Trophoblast cell (in vitro differentiated cells and primary cell): ENCODE measurements at regions not wholly inside any gene's neighbourhood (a gene's known extent, or its start where the extent isn't known, plus 50 kb on each side); places are given as distances from the start of the nearest gene placed in this dataset.
"Not testable (repeated sequence)": the region's sequence is repeated elsewhere in the genome, so short reads cannot be mapped to it uniquely, and the experiment has no call there.

ENCODE experiments used
- DNase-seq, 2 donors: peaks; one replicate each; pipeline ENCODE4 v3.0.0-alpha.2; 2016
- H2AFZ ChIP-seq: 2 replicates; pipeline ENCODE4 v1.6.1; 2013; ENCODE audit warnings: low read length, moderate library complexity, mild to moderate bottlenecking; ENCODE audit not compliant: insufficient read depth, poor library complexity
- H2AK5ac ChIP-seq: 2 replicates; pipeline ENCODE4 v1.6.1; 2013; ENCODE audit warnings: mild to moderate bottlenecking, low read length
- H2BK120ac ChIP-seq: 2 replicates; pipeline ENCODE4 v1.6.1; 2013; ENCODE audit warnings: low read length, mild to moderate bottlenecking, moderate library complexity; ENCODE audit not compliant: insufficient read depth, poor library complexity
- H2BK12ac ChIP-seq: 2 replicates; pipeline ENCODE4 v1.6.1; 2013; ENCODE audit warnings: mild to moderate bottlenecking, low read length, moderate library complexity
- H2BK5ac ChIP-seq: 2 replicates; pipeline ENCODE4 v1.6.1; 2013; ENCODE audit warnings: low read length, low read depth, moderate library complexity, mild to moderate bottlenecking; ENCODE audit not compliant: poor library complexity
- H3K14ac ChIP-seq: 2 replicates; pipeline ENCODE4 v1.6.1; 2013; ENCODE audit warnings: mild to moderate bottlenecking, low read length
- H3K18ac ChIP-seq: 2 replicates; pipeline ENCODE4 v1.6.1; 2013; ENCODE audit warnings: mild to moderate bottlenecking, low read length
- H3K23ac ChIP-seq: 2 replicates; pipeline ENCODE4 v1.6.1; 2013; ENCODE audit warnings: low read length
- H3K27ac ChIP-seq: 2 replicates; pipeline ENCODE4 v1.5.1; 2013; ENCODE audit warnings: low read depth, mild to moderate bottlenecking, inconsistent platforms, low read length, moderate library complexity
- H3K27me3 ChIP-seq: 2 replicates; pipeline ENCODE4 v1.6.1; 2013; ENCODE audit warnings: inconsistent platforms, mild to moderate bottlenecking, low read length, moderate library complexity; ENCODE audit not compliant: insufficient read depth
- H3K36me3 ChIP-seq, 2 experiments: 1 replicate in 1 of 2; 2 replicates in 1 of 2; pipeline ENCODE4 v1.6.1; 2013; ENCODE audit warnings: low read length in 2 of 2, mild to moderate bottlenecking in 2 of 2, moderate library complexity in 1 of 2; ENCODE audit not compliant: insufficient read depth in 2 of 2, control insufficient read depth in 1 of 2
- H3K4ac ChIP-seq: 2 replicates; pipeline ENCODE4 v1.6.1; 2013; ENCODE audit warnings: low read depth, mild to moderate bottlenecking, low read length, moderate library complexity
- H3K4me1 ChIP-seq, 2 experiments: 1 replicate in 1 of 2; 2 replicates in 1 of 2; pipeline ENCODE4 v1.6.1; 2013; ENCODE audit warnings: low read length in 2 of 2, mild to moderate bottlenecking in 2 of 2, moderate library complexity in 1 of 2; ENCODE audit not compliant: insufficient read depth in 2 of 2, control insufficient read depth in 1 of 2
- H3K4me2 ChIP-seq: 2 replicates; pipeline ENCODE4 v1.6.1; 2013; ENCODE audit warnings: inconsistent platforms, mild to moderate bottlenecking, low read length, moderate library complexity
- H3K4me3 ChIP-seq: 2 replicates; pipeline ENCODE4 v1.5.1; 2013; ENCODE audit warnings: mild to moderate bottlenecking, low read depth, low read length, inconsistent platforms
- H3K79me1 ChIP-seq: one replicate; pipeline ENCODE4 v1.6.1; 2013; ENCODE audit warnings: low read length
- H3K79me2 ChIP-seq: 2 replicates; pipeline ENCODE4 v1.6.1; 2013; ENCODE audit warnings: low read length, mild to moderate bottlenecking; ENCODE audit not compliant: control insufficient read depth, insufficient read depth, poor library complexity
- H3K9ac ChIP-seq: 2 replicates; pipeline ENCODE4 v1.6.1; 2013; ENCODE audit warnings: mild to moderate bottlenecking, low read length
- H3K9me3 ChIP-seq: 2 replicates; pipeline ENCODE4 v1.6.1; 2013; ENCODE audit warnings: low read depth, mild to moderate bottlenecking, control low read depth, inconsistent platforms, low read length; ENCODE audit not compliant: insufficient read depth
- H4K12ac ChIP-seq: 2 replicates; pipeline ENCODE4 v1.6.1; 2013; ENCODE audit warnings: low read depth, mild to moderate bottlenecking, low read length, moderate library complexity
- H4K8ac ChIP-seq: 2 replicates; pipeline ENCODE4 v1.6.1; 2013; ENCODE audit warnings: low read depth, mild to moderate bottlenecking, low read length, moderate library complexity
- H4K91ac ChIP-seq: one replicate; pipeline ENCODE4 v1.6.1; 2013; ENCODE audit warnings: low read depth, mild to moderate bottlenecking, low read length, moderate library complexity
- WGBS: extraction: QIAGEN DNeasy Blood & Tissue Kit; methylation state at CpG from one replicate; pipeline ENCODE4 v1.1.7; 2013; ENCODE audit warnings: missing lambda C conversion rate; ENCODE audit not compliant: insufficient read length, insufficient coverage; ENCODE audit errors: extremely low coverage; 5-methylcytosine and 5-hydroxymethylcytosine counted together

DNA sequence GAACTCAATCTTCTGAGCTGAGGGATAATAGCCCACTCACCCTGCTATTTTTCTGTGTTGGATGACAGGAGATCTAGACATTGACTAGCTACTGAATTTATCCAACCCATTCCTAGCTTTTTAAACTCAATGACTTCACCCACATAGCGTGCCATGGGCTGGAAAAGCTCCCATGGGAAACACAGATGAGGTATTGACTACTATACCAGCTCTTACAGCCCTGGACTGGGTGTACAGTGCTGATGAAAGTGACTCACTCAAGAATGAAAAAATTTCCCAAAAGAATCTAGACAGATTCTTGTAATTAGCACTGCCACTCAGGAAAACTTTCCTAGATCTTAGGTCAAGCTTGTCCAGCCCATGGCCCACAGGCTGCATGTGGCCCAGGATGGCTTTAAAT, 72.7 kb upstream of the NREP start:
- no peaks in the 10 kb centered on the region for H3K4me1 ChIP-seq

GRCh38 chr5:111826064-111826463, 69.1 kb upstream of the NREP start:
- no peak overlapping the region for H3K4ac ChIP-seq
- H3K79me1 ChIP-seq: no peaks in the 10 kb centered on the region
- peaks cover 3% of the 10 kb centered on the region for H3K9me3 ChIP-seq
- H4K91ac ChIP-seq: no peak overlapping the region
- H2AK5ac ChIP-seq: no peak overlapping the region
- H3K27ac ChIP-seq: no peak overlapping the region
- no peak overlapping the region for H4K8ac ChIP-seq
- DNase-seq: no peak
- no peak overlapping the region for H2BK5ac ChIP-seq
- H3K79me2 ChIP-seq: no peaks in the 10 kb centered on the region
- H3K4me3 ChIP-seq: peak overlapping the region; percentile 54
- no peaks in the 10 kb centered on the region for H3K36me3 ChIP-seq
- no peak overlapping the region for H2BK120ac ChIP-seq
- H2AFZ ChIP-seq: no peak overlapping the region
- H3K4me1 ChIP-seq: no peaks in the 10 kb centered on the region
- no peak overlapping the region for H4K12ac ChIP-seq
- no peak overlapping the region for H3K23ac ChIP-seq
- no peak overlapping the region for H3K9ac ChIP-seq
- H3K18ac ChIP-seq: no peak overlapping the region
- no peaks in the 10 kb centered on the region for H3K27me3 ChIP-seq
- no peak overlapping the region for H3K4me2 ChIP-seq
- no peak overlapping the region for H2BK12ac ChIP-seq
- H3K14ac ChIP-seq: no peak overlapping the region
- WGBS: no CpG with 5 or more reads among the region's 6 CpGs

More for the DNA sequence above, 72.7 kb upstream of the NREP start:
- no peak overlapping the region for H4K91ac ChIP-seq
- no peak overlapping the region for H3K14ac ChIP-seq
- no CpG with 5 or more reads among the region's 1 CpG for WGBS
- no peak overlapping the region for H3K27ac ChIP-seq
- H4K8ac ChIP-seq: no peak overlapping the region
- no peak overlapping the region for H2BK120ac ChIP-seq
- no peak overlapping the region for H3K9ac ChIP-seq
- no peak overlapping the region for H3K4me3 ChIP-seq
- H3K9me3 ChIP-seq: peaks cover 3% of the 10 kb centered on the region
- H2AK5ac ChIP-seq: no peak overlapping the region
- H3K18ac ChIP-seq: no peak overlapping the region
- no peak overlapping the region for H2AFZ ChIP-seq
- H3K36me3 ChIP-seq: no peaks in the 10 kb centered on the region
- H2BK5ac ChIP-seq: no peak overlapping the region
- H3K27me3 ChIP-seq: no peaks in the 10 kb centered on the region
- no peak overlapping the region for H4K12ac ChIP-seq
- peak; percentile 34 to 68 for DNase-seq
- no peaks in the 10 kb centered on the region for H3K79me2 ChIP-seq
- H3K23ac ChIP-seq: no peak overlapping the region
- H3K4me2 ChIP-seq: no peak overlapping the region
- H2BK12ac ChIP-seq: no peak overlapping the region
- no peak overlapping the region for H3K4ac ChIP-seq
- H3K79me1 ChIP-seq: no peaks in the 10 kb centered on the region

DNA sequence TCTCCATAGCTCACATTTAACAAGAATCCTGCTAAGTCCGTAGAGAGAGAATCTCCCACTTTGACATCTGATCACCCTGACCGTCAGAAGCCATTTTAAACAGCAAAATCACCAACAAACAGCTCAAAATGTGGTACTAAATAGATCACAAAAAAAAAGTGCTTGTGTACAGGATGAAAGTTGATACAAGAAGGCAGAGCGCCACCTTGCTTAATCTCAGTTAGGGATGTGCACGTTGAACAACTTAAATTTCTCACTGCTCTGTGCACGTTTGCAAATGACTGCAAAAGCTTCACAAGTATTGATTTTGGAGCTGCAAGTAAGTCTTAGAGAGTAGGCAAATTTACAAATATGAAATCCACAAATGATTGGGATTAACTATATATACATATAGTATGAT, 63.1 kb upstream of the NREP start:
- no peak overlapping the region for H3K9ac ChIP-seq
- H3K4me2 ChIP-seq: no peak overlapping the region
- no peak overlapping the region for H3K27ac ChIP-seq
- no peaks in the 10 kb centered on the region for H3K79me2 ChIP-seq
- H3K9me3 ChIP-seq: peaks cover 3% of the 10 kb centered on the region
- no peak overlapping the region for H2BK5ac ChIP-seq
- WGBS: no CpG with 5 or more reads among the region's 5 CpGs
- H3K4me1 ChIP-seq: no peaks in the 10 kb centered on the region
- H4K8ac ChIP-seq: no peak overlapping the region
- no peak overlapping the region for H3K18ac ChIP-seq
- H3K79me1 ChIP-seq: no peaks in the 10 kb centered on the region
- H2AFZ ChIP-seq: no peak overlapping the region
- no peak overlapping the region for H4K12ac ChIP-seq
- no peak overlapping the region for H3K23ac ChIP-seq
- H3K36me3 ChIP-seq: no peaks in the 10 kb centered on the region
- H3K4ac ChIP-seq: no peak overlapping the region
- no peak for DNase-seq
- no peak overlapping the region for H3K14ac ChIP-seq
- no peak overlapping the region for H4K91ac ChIP-seq
- H2AK5ac ChIP-seq: no peak overlapping the region
- H3K27me3 ChIP-seq: no peaks in the 10 kb centered on the region
- H2BK12ac ChIP-seq: no peak overlapping the region
- no peak overlapping the region for H2BK120ac ChIP-seq
- H3K4me3 ChIP-seq: no peak overlapping the region

GRCh38 chr5:111819028-111819427, 62.0 kb upstream of the NREP start:
- not testable (repeated sequence) for H3K23ac ChIP-seq, H3K79me2 ChIP-seq, H4K91ac ChIP-seq, H3K27ac ChIP-seq, H2AFZ ChIP-seq, H2BK5ac ChIP-seq, H3K79me1 ChIP-seq, H4K8ac ChIP-seq, H3K36me3 ChIP-seq, H3K4ac ChIP-seq, H3K9me3 ChIP-seq, H3K9ac ChIP-seq, H3K14ac ChIP-seq, H3K4me1 ChIP-seq, H2BK120ac ChIP-seq, H3K18ac ChIP-seq, H4K12ac ChIP-seq, H3K4me2 ChIP-seq, H3K27me3 ChIP-seq, H3K4me3 ChIP-seq, H2AK5ac ChIP-seq, H2BK12ac ChIP-seq
- DNase-seq: peak; percentile 17 to 55
- no CpG with 5 or more reads among the region's 1 CpG for WGBS
